Right lobe of liver (tissue), 6 donors: ENCODE measurements at regions not wholly inside any gene's neighbourhood (a gene's known extent, or its start where the extent isn't known, plus 50 kb on each side); places are given as distances from the start of the nearest gene placed in this dataset.

Experiments
- ATAC-seq, 4 donors: fragments of 200-7000 bp; cut with Tn5 transposase; one replicate each; pipeline ENCODE4 v1.9.1; 2020; ENCODE audit warnings: mild to moderate bottlenecking in 4 of 4, moderate library complexity in 4 of 4
- DNase-seq, 3 donors: peaks; one replicate each; pipeline ENCODE4 v3.0.0-alpha.2; 2020
- H3K27ac ChIP-seq, 3 donors: fragments of 200-600 bp; one replicate each; pipeline ENCODE4 v1.8.0; 2022
- H3K27me3 ChIP-seq, 2 donors: fragments of 200-600 bp; one replicate each; pipeline ENCODE4 v1.8.0; 2022
- H3K36me3 ChIP-seq, 4 donors: fragments of 200-600 bp; sonication (generic) in 1 of 4; one replicate each; pipeline versions ENCODE4 v1.5.1 to v1.8.0; 2017 to 2022; ENCODE audit warnings: control low read depth in 1 of 4
- H3K4me1 ChIP-seq, 4 donors: fragments of 200-600 bp; sonication (generic) in 1 of 4; one replicate each; pipeline versions ENCODE4 v1.5.1 to v1.8.0; 2017 to 2022; ENCODE audit warnings: control low read depth in 1 of 4
- H3K4me3 ChIP-seq, 3 donors: fragments of 200-600 bp; one replicate each; pipeline ENCODE4 v1.8.0; 2022
- H3K9me3 ChIP-seq, 4 donors: fragments of 200-600 bp; sonication (generic) in 1 of 4; one replicate each; pipeline versions ENCODE4 v1.5.1 to v1.8.0; 2017 to 2022; ENCODE audit warnings: control low read depth in 1 of 4
- POLR2A ChIP-seq: fragments of 450-650 bp; IDR thresholded peaks from one replicate; pipeline ENCODE4 v1.6.1; 2017; ENCODE audit warnings: antibody characterized with exemption, mild to moderate bottlenecking
- WGBS: methylation state at CpG from one replicate; pipeline ENCODE4 v1.1.6; 2018; ENCODE audit warnings: low coverage, low lambda C conversion rate; ENCODE audit not compliant: insufficient coverage; ENCODE audit errors: missing lambda C conversion rate; 5-methylcytosine and 5-hydroxymethylcytosine counted together
- intact Hi-C, 2 donors: fragments of 100-400 bp; cut with DNase I; formaldehyde crosslinking; loops; one replicate each; pipeline versions ENCODE4 v1.11.2 to v1.14.1; 2022
- TF ChIP-seq, protein P1 (sequence below), 4 donors: fragments of 200-600 bp in 3 of 4; fragments of 450-650 bp in 1 of 4; IDR thresholded peaks; one replicate each; pipeline versions ENCODE4 v1.5.1 to v1.8.0; 2016 to 2022; ENCODE audit warnings: antibody characterized with exemption in 4 of 4, mild to moderate bottlenecking in 2 of 4
- donor health status: DM: no; HTN: yes; CAD: no.
- donor health status: DM: no; HTN: no; CAD: no.
- donor health status: DM: no; HTN: no; CAD: no.
- donor health status: DM: no; HTN: yes; CAD: no.
- donor health status: DM: no; HTN: yes; CAD: no.

DNA sequence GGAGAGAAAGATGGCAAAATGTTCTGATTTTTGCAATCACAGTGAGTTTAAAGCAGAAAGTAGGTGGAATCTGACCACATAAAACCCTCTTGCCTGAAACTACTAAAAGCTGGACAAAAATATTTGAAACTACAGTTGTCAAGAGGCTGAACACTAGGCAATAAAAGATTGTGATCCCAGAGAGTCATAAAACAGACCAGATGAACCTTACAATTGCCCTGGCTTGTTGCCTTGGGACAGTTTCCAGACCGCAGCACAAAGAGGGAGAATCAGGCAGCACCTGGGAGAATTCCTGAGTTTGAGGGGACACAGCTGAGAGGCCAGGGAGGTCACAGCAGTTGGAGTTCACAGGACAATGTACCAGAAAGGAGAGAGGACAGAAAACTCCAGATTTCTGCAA lies 107.3 kb upstream of the NANOS1 start:
- intact Hi-C loops, result no loop called here
- Histone ChIP-seq H3K36me3 (no peaks in the 10 kb centered on the region), H3K9me3 (no peaks in the 10 kb centered on the region), H3K27ac (no peak overlapping the region), H3K27me3 (no peaks in the 10 kb centered on the region), H3K4me1 (no peaks in the 10 kb centered on the region), H3K4me3 (no peak overlapping the region)
- TF ChIP-seq, protein P1, sequence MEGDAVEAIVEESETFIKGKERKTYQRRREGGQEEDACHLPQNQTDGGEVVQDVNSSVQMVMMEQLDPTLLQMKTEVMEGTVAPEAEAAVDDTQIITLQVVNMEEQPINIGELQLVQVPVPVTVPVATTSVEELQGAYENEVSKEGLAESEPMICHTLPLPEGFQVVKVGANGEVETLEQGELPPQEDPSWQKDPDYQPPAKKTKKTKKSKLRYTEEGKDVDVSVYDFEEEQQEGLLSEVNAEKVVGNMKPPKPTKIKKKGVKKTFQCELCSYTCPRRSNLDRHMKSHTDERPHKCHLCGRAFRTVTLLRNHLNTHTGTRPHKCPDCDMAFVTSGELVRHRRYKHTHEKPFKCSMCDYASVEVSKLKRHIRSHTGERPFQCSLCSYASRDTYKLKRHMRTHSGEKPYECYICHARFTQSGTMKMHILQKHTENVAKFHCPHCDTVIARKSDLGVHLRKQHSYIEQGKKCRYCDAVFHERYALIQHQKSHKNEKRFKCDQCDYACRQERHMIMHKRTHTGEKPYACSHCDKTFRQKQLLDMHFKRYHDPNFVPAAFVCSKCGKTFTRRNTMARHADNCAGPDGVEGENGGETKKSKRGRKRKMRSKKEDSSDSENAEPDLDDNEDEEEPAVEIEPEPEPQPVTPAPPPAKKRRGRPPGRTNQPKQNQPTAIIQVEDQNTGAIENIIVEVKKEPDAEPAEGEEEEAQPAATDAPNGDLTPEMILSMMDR (IDR thresholded peaks at IDR 0.05), result no peak
- no peak for TF ChIP-seq POLR2A
- WGBS, result 43% methylated on average over 1 of the region's 1 CpG
- DNase-seq (no peak), ATAC-seq (no peak)

DNA sequence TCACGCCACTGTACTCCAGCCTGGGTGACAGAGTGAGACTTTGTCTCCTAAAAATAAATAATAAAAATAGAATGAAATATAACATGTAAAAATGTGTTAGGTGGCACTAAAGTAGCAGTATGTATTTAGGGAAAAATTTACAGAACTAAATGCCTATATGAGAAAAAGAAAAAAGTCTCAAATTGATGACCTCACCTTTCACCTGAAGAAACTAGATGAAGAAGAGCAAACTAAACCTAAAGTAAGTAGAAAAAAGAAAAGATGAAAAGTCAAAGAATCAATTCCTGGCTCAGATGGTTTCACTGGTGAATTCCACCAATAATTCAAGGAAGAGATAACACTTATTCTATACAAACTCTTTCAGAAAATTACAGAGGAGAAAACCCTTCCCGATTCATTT lies 106.5 kb upstream of the NANOS1 start:
- Histone ChIP-seq H3K27ac (no peak overlapping the region), H3K4me1 (no peaks in the 10 kb centered on the region), H3K27me3 (no peaks in the 10 kb centered on the region), H3K36me3 (no peaks in the 10 kb centered on the region), H3K4me3 (no peak overlapping the region), H3K9me3 (no peaks in the 10 kb centered on the region)
- no peak for ATAC-seq
- TF ChIP-seq, protein P1 (IDR thresholded peaks at IDR 0.05), result no peak
- no peak for TF ChIP-seq POLR2A
- no peak for DNase-seq
- WGBS, result 75% methylated on average over 2 of the region's 2 CpGs
- intact Hi-C loops, result no loop called here

DNA sequence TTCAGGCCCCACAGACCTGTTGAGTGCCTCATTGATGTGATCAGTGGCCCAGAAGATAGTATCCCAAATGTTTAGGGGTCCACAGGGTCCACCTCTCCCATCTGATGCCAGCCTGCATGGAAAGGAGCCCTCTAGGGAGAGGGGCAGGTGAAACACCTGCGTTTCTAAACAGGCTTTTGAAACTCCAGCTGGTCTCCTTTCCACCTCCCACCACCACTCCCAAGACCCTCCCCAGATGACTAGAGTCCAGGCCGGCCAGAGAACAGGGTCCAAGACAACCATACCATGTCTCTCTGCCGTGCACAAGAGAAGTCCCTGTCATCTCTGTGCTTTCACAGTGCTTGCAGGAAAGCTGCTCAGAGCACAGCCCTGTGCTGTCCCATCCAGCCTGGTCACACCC lies 105.0 kb upstream of the NANOS1 start:
- Histone ChIP-seq H3K27ac (no peak overlapping the region), H3K27me3 (no peaks in the 10 kb centered on the region), H3K4me1 (no peaks in the 10 kb centered on the region), H3K9me3 (no peaks in the 10 kb centered on the region), H3K36me3 (no peaks in the 10 kb centered on the region), H3K4me3 (no peak overlapping the region)
- TF ChIP-seq, protein P1 (IDR thresholded peaks at IDR 0.05), result no peak
- no peak for TF ChIP-seq POLR2A
- WGBS, result 50% methylated on average over 1 of the region's 3 CpGs
- DNase-seq, result no peak
- no peak for ATAC-seq
- intact Hi-C loops, result no loop called here

DNA sequence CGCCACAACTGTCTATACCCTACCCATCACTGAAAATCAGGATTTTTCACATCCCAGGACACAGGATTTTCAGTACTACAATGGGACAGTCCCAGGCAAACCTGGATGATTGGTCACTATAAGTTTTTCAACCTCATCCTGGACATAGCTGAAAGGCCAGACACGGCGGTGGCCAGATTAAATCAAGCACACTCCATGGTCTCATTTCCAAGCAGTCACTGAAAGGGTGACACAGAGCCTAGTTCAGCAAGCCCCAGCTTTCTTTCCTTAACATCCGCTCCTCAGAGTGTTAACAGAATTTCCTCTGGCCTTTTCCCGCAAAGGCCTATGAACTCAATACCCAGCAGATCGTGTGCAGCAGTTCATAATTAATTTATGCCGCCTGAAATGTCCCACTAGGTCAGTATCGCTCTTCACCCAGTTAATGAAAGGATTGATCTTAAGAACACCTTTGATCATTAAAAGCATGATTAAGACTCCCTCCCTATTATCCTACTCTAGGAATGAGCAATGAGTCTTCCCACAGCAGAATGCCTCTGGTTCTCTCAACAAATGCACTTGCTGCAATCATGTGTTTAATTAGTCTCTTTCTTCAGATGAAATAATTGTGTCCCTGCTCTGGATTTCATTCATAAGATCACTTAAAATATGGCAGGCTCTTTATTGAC lies 104.0 kb upstream of the NANOS1 start:
- Histone ChIP-seq H3K36me3 (no peaks in the 10 kb centered on the region), H3K4me1 (no peaks in the 10 kb centered on the region), H3K27ac (no peak overlapping the region), H3K4me3 (no peak overlapping the region), H3K9me3 (no peaks in the 10 kb centered on the region), H3K27me3 (no peaks in the 10 kb centered on the region)
- 74% methylated on average over 8 of the region's 8 CpGs for WGBS
- no peak for TF ChIP-seq POLR2A
- TF ChIP-seq, protein P1 (IDR thresholded peaks at IDR 0.05), result no peak
- DNase-seq (no peak), ATAC-seq (no peak)
- intact Hi-C loops, result no loop called here

DNA sequence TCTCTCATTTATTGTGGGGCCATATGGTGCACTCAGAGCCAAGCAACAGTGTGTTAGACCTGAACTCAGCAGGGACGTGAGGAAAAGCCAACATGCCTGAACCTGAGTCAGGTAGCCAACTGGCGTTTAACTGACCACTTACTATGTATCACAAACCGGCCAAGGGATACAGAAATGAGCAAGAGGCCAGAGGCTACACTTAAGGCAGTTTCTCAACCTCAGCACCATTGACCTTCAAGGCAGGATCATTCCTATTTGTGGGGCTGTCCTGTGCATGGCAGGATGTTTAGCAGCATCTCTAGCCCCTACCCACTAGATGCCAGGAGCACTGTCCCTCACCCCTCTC lies 103.5 kb upstream of the NANOS1 start:
- no peak overlapping the region for H3K27ac ChIP-seq
- TF ChIP-seq POLR2A, result no peak
- TF ChIP-seq, protein P1 (IDR thresholded peaks at IDR 0.05), result no peak
- DNase-seq (no peak), ATAC-seq (no peak)
- intact Hi-C loops, result no loop called here
- H3K27me3 ChIP-seq, result no peaks in the 10 kb centered on the region
- H3K9me3 ChIP-seq, result no peaks in the 10 kb centered on the region
- no peak overlapping the region for H3K4me3 ChIP-seq
- H3K36me3 ChIP-seq, result no peaks in the 10 kb centered on the region
- WGBS, result 72% methylated on average over 3 of the region's 3 CpGs
- H3K4me1 ChIP-seq, result no peaks in the 10 kb centered on the region
